ENCODE measurements at regions not wholly inside any gene's neighbourhood (a gene's known extent, or its start where the extent isn't known, plus 50 kb on each side); places are given as distances from the start of the nearest gene placed in this dataset.

DNA sequence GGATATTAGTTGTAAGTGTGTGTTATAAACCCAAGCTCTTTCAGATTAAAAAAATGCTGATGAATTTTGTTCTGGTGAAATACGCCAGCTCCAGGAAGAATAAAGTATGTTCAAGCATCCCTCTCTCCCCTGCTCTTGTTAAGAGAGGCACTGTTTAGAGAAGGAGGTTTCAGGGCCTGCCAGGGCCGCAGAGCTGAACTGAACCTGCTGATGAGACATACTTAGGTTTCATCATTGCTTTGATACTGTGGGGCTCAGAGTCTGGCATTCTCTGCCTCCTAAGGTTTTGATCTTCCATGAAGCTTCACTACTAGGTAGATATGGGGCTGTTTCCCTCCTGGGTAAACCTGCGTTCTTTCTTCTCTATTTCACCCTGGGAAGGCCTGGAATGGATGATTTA, 175.3 kb upstream of the FAM20A start:
- Histone ChIP-seq H3K27me3 (ENCODE audit: insufficient read depth, poor library complexity, severe bottlenecking) (no peaks in the 10 kb centered on the region), H3K27ac (replicated peaks) (no peak overlapping the region), H3K4me3 (replicated peaks; ENCODE audit: insufficient read depth, low read length) (no peak overlapping the region)
- TF ChIP-seq GABPA (IDR thresholded peaks at IDR 0.05; ENCODE audit: low read depth), result no peak
- TF ChIP-seq POLR2AphosphoS5 (IDR thresholded peaks at IDR 0.05; ENCODE audit: low read depth), result no peak
- TF ChIP-seq, protein P1, sequence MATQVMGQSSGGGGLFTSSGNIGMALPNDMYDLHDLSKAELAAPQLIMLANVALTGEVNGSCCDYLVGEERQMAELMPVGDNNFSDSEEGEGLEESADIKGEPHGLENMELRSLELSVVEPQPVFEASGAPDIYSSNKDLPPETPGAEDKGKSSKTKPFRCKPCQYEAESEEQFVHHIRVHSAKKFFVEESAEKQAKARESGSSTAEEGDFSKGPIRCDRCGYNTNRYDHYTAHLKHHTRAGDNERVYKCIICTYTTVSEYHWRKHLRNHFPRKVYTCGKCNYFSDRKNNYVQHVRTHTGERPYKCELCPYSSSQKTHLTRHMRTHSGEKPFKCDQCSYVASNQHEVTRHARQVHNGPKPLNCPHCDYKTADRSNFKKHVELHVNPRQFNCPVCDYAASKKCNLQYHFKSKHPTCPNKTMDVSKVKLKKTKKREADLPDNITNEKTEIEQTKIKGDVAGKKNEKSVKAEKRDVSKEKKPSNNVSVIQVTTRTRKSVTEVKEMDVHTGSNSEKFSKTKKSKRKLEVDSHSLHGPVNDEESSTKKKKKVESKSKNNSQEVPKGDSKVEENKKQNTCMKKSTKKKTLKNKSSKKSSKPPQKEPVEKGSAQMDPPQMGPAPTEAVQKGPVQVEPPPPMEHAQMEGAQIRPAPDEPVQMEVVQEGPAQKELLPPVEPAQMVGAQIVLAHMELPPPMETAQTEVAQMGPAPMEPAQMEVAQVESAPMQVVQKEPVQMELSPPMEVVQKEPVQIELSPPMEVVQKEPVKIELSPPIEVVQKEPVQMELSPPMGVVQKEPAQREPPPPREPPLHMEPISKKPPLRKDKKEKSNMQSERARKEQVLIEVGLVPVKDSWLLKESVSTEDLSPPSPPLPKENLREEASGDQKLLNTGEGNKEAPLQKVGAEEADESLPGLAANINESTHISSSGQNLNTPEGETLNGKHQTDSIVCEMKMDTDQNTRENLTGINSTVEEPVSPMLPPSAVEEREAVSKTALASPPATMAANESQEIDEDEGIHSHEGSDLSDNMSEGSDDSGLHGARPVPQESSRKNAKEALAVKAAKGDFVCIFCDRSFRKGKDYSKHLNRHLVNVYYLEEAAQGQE (IDR thresholded peaks at IDR 0.05; ENCODE audit: insufficient replicate concordance, low read depth), result no peak
- no peak for TF ChIP-seq SPI1 (IDR thresholded peaks at IDR 0.05; ENCODE audit: borderline replicate concordance, low read depth)
- TF ChIP-seq, protein P2, sequence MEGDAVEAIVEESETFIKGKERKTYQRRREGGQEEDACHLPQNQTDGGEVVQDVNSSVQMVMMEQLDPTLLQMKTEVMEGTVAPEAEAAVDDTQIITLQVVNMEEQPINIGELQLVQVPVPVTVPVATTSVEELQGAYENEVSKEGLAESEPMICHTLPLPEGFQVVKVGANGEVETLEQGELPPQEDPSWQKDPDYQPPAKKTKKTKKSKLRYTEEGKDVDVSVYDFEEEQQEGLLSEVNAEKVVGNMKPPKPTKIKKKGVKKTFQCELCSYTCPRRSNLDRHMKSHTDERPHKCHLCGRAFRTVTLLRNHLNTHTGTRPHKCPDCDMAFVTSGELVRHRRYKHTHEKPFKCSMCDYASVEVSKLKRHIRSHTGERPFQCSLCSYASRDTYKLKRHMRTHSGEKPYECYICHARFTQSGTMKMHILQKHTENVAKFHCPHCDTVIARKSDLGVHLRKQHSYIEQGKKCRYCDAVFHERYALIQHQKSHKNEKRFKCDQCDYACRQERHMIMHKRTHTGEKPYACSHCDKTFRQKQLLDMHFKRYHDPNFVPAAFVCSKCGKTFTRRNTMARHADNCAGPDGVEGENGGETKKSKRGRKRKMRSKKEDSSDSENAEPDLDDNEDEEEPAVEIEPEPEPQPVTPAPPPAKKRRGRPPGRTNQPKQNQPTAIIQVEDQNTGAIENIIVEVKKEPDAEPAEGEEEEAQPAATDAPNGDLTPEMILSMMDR (IDR thresholded peaks at IDR 0.05; ENCODE audit: insufficient read depth, low read length), result no peak
- no peak for DNase-seq (ENCODE audit: low read depth in 1 of 2, low spot score in 1 of 2)

DNA sequence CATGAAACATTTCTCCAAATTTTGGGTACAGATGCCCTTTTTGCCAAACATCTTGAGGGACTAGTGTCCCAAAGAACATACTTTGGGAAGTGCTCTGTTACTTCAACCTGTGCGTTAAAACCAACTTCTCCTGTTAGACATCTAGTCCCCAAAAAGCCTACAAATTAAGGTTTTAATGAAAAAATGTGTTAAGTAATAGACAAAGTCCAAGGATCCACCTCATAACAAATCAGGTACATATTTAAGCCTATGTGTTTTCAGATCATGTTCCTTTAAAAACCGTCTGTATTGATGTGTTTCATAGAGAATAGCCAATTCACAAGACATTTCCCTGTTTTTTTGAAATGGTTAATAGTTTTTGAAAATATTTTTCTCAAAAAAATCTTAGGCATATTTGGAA, 174.8 kb upstream of the FAM20A start:
- DNase-seq (ENCODE audit: low read depth in 1 of 2, low spot score in 1 of 2), result no peak
- H3K27me3 ChIP-seq (ENCODE audit: insufficient read depth, poor library complexity, severe bottlenecking), result no peaks in the 10 kb centered on the region
- TF ChIP-seq POLR2AphosphoS5 (IDR thresholded peaks at IDR 0.05; ENCODE audit: low read depth), result no peak
- no peak for TF ChIP-seq SPI1 (IDR thresholded peaks at IDR 0.05; ENCODE audit: borderline replicate concordance, low read depth)
- H3K27ac ChIP-seq (replicated peaks), result no peak overlapping the region
- H3K4me3 ChIP-seq (replicated peaks; ENCODE audit: insufficient read depth, low read length), result no peak overlapping the region

DNA sequence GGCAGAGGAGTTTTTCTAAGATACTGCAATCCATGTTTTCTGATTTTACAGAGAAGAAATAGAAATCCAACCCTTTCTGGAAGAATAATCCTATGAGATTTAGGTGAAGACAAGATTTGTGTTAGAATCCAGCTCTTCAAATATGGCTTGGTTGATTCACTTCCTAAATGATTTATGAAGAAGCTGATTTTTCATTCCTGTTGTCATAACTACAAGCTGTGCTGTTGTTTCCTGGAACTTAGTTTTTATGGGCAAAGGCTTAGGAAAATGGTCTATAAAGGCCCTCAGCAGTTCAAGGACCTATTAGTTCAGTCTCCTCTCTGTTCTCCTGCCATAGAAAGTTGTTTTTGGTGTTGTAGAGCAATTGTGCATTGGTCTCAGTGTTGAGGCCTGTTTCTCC, 174.2 kb upstream of the FAM20A start:
- no peak for DNase-seq (ENCODE audit: low read depth in 1 of 2, low spot score in 1 of 2)

More for the DNA sequence above, 174.2 kb upstream of the FAM20A start:
- no peaks in the 10 kb centered on the region for H3K27me3 ChIP-seq (ENCODE audit: insufficient read depth, poor library complexity, severe bottlenecking)
- TF ChIP-seq, protein P2 (IDR thresholded peaks at IDR 0.05; ENCODE audit: insufficient read depth, low read length), result no peak
- TF ChIP-seq, protein P1 (IDR thresholded peaks at IDR 0.05; ENCODE audit: insufficient replicate concordance, low read depth), result no peak
- TF ChIP-seq GABPA (IDR thresholded peaks at IDR 0.05; ENCODE audit: low read depth), result no peak
- no peak for TF ChIP-seq SPI1 (IDR thresholded peaks at IDR 0.05; ENCODE audit: borderline replicate concordance, low read depth)
- no peak for TF ChIP-seq POLR2AphosphoS5 (IDR thresholded peaks at IDR 0.05; ENCODE audit: low read depth)
- H3K4me3 ChIP-seq (replicated peaks; ENCODE audit: insufficient read depth, low read length), result no peak overlapping the region
- no peak overlapping the region for H3K27ac ChIP-seq (replicated peaks)

Data from HL-60 (cell line).